NCI-H69 (cell line): ENCODE measurements at regions not wholly inside any gene's neighbourhood (a gene's known extent, or its start where the extent isn't known, plus 50 kb on each side); places are given as distances from the start of the nearest gene placed in this dataset.
"Not testable (repeated sequence)": the region's sequence is repeated elsewhere in the genome, so short reads cannot be mapped to it uniquely, and the experiment has no call there.

Source experiments
- DNase-seq: peaks from one replicate; lab custom pipeline; 2025; lab: John Stamatoyannopoulos, UW

- no peak for DNase-seq
Measured at GRCh38 chr9:88872192-88872946, 118.9 kb upstream of the S1PR3 start.

DNA sequence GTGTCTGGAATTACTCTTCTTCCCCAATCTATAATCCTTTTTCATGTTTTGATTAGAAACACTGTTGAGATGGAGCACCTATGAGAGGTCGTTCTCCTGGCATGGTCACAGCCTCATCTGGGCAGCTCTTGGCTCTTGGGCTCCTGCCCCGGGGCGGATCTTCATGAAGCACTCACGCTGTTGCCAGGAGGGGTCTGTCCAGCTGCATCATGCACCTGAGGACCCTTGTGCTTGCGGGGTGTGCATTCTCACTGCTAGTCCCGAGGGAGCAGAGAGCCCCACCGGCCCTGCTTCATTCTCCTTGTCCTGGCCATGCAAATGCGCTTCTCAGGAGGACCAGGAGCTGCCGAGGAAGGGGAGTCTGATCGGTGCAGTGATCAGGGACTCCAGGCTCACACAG, 117.6 kb upstream of the S1PR3 start:
- DNase-seq, result no peak

- no peak for DNase-seq
Measured at GRCh38 chr9:88874391-88874790, 116.9 kb upstream of the S1PR3 start.

GRCh38 chr9:88875400-88876120, 115.7 kb upstream of the S1PR3 start:
- DNase-seq, result no peak

DNA sequence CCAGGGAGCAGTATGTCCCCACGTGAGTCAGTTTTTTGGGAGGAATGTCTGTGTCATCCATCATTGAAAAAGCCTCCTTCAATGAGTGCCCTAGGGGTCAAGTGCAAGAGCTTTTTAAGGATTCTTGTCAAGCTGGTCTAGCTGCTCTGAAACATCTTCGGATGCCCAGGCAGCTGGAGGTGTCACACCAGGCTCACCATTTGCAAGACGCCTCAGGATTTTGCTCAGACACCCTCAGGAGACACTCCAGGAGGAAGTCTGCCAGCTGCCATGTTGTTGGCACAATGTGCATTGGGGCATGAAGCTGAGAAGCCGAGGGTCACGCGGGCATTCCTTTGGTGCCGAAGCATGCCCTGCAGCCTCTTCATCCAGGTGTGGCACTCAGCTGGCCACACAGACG, 111.1 kb upstream of the S1PR3 start:
- DNase-seq, result no peak

DNA sequence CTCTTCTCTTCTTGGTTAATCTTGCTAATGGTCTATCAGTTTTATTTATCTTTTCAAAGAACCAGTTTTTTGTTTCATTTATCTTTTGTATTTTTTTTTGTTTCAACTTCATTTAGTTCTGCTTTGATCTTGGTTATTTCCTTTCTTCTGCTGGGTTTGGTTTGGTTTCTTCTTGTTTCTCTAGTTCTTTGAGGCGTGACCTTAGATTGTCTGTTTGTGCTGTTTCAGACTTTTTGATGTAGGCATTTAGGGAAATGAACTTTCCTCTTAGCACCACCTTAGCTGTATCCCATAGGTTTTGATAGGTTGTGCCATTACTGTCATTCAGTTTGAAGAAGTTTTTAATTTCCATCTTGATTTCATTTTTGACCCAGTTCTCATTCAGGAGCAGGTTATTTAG, 107.0 kb upstream of the S1PR3 start:
- DNase-seq, result not testable (repeated sequence)

DNA sequence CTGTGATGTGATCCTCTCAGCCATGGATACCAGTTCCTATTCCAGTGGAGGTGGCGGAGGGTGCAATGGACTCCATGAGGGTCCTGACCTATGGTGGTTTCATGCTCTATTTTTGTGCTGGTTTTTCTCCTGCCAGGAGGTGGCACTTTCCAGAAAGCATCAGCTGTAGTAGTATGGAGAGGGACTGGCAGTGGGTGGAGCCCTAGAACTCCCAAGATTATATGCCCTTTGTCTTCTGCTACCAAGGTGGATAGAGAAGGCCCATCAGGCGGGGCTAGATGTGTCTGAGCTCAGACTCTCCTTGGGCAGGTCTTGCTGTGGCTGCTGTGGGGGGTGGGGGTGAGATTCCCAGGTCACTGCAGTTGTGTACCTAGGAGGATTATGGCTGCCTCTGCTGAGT, 104.5 kb upstream of the S1PR3 start:
- not testable (repeated sequence) for DNase-seq

DNA sequence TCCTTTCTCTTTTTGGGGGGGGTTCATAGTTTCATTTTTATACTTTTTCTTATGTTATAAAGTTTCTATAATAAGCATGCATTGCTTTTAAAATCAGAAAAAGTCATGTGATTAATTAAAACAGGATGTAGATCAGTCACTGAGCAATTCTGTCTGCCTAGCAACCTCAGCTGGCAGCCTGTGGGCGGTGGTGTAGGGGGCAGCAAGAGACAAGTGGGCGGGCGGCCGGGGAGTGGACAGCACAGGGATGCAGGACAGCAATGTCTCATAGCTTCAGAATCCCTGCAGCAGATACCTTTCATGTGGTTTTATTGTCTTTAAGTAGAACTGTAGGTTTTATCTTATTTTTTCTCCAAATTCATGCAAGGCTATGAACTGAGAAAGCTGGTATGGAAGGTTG, 101.9 kb upstream of the S1PR3 start:
- DNase-seq, result no peak

DNA sequence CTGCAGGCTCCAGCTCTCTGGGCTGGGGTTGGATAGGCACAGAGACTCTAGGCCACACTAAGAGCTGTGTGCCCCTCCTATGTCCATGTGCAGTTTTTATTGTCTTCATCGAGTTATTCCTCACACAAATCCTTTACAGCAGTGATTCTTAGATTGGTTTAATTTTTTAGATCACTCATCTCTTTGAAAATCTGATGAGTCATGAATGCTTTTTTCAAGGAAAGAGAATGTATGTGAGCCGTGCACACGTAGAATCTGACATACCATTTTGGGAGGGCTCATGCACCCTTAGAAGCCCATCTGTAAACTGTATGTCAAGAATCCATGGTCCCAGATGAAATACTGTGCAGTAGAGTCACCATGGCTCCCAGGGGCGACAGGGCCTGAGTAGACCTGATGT, 100.7 kb upstream of the S1PR3 start:
- no peak for DNase-seq

DNA sequence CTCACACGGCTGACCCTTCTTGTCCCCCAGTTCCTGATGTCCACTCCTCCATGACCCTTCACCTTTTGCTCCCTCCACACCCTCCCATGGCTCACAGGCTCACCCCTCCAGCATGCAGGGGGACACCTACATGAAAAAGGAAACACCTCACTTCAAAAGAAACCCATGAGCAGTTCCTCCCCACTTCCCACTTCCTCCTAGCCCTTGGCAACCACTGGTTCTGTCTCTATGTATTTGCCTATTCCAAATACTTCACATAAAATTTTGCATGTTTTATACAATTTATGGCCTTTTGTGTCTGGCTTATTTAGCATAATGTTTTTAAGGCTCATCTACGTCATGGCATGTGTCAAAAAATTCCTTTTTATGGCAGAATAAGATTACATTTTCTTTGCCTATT, 100.2 kb upstream of the S1PR3 start:
- no peak for DNase-seq

- DNase-seq, result no peak
Measured at GRCh38 chr9:88892724-88893123, 98.5 kb upstream of the S1PR3 start.

DNA sequence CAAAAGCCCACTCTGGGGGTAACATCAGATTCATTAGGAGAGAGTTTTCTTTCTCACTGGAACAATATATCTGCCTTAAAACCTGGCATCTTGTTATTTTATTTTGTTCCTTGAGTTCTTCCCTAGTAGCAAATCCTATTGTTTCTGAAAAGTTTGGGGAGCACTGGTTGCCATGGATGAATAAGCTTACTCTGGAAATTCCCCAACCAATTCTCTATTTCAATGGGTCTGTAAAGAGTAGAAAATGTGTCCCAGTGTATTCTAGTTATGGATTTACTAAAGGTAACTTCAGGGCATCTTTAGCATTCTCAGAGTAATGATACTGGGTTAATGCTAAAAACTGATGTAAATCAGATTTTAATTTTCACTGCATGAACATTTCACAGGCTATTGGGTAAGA, 94.2 kb upstream of the S1PR3 start:
- no peak for DNase-seq

DNA sequence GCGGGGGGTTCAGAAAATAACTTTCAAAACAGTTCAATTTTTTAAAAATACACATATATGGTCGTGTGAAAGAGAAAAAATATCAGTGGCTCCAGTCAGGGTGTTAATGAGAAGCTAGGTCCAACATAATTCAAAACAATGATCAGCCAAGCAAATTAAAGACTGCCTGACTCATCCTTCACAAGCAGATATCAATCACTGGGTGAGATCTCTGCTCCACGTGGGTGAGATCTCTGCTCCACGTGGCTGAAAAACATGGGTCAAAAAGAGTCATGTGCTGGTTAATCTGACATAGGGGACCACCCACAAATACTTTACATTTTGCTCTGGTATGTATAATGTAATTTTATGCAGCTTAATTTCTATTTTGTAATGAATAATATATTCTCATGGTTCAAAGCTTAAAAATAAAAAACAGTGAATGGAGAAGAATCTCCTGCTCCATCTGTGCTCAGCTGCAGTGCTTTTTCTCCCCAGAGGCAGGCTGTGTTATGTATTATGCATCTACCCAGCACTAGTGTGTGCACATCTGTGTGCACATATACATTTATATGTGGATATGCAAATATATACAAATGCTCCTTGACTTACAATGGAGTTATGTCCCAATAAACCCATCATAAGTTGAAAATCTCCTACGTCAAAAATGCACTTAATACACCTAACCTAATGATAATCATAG, 93.1 kb upstream of the S1PR3 start:
- DNase-seq, result no peak

- DNase-seq, result no peak
Measured at GRCh38 chr9:88905506-88905905, 85.8 kb upstream of the S1PR3 start.

GRCh38 chr9:88915916-88916315, 75.4 kb upstream of the S1PR3 start:
- peak; percentile 3 for DNase-seq

- no peak for DNase-seq
Measured at GRCh38 chr9:88916894-88917293, 74.4 kb upstream of the S1PR3 start.

- DNase-seq, result no peak
Measured at GRCh38 chr9:88917375-88917774, 73.9 kb upstream of the S1PR3 start.

DNA sequence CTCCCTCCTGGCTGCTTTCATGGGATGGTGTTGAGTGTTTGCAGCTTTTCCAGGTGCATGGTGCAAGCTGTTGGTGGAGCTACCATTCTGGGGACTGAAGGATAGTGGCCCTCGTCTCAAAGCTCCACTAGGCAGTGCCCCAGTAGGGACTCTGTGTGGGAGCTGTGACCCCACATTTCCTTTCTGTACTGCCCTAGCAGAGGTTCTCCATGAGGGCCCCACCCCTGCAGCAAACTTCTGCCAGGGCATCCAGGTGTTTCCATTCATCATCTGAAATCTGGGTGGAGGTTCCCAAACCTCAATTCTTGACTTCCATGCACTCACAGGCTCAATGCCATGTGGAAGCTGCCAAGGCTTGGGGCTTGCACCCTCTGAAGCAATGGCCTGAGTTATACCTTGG, 72.7 kb upstream of the S1PR3 start:
- not testable (repeated sequence) for DNase-seq

- DNase-seq, result no peak
Measured at GRCh38 chr9:88920645-88921044, 70.6 kb upstream of the S1PR3 start.

- DNase-seq, result no peak
Measured at GRCh38 chr9:88922091-88922490, 69.2 kb upstream of the S1PR3 start.

GRCh38 chr9:88923092-88923491, 68.2 kb upstream of the S1PR3 start:
- DNase-seq, result no peak

- DNase-seq, result no peak
Measured at GRCh38 chr9:88923653-88924288, 67.5 kb upstream of the S1PR3 start.

DNA sequence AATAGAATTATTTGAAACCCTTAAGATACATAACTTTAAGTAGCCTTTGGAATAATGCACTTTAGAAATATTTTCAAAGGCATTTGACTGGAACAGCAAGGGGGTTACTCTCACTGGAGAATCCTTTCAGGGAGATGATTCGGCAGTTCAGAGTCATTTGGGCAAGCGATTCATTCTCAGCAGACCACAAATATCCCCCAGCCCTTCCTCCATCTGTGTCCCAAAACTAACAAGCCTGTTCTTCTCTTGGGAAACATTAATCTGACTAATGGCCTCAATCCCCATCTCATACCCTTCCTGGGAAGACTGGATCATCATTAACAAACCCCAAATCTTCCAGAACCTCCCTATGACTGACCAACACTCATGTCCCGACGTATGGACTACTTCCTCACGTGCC, 65.8 kb upstream of the S1PR3 start:
- DNase-seq, result no peak
